Parathyroid adenoma (tissue), 2 donors: ENCODE measurements at regions not wholly inside any gene's neighbourhood (a gene's known extent, or its start where the extent isn't known, plus 50 kb on each side); places are given as distances from the start of the nearest gene placed in this dataset.

Source experiments
- H2AFZ ChIP-seq: fragments of 300-600 bp; sonication (generic); one replicate; pipeline ENCODE4 v1.7.0; 2017; ENCODE audit warnings: antibody characterized with exemption, mild to moderate bottlenecking
- H3K27ac ChIP-seq: fragments of 300-600 bp; sonication (generic); one replicate; pipeline ENCODE4 v1.7.0; 2017
- H3K27me3 ChIP-seq: fragments of 300-600 bp; sonication (generic); one replicate; pipeline ENCODE4 v1.7.0; 2017; ENCODE audit warnings: low read length; ENCODE audit not compliant: control insufficient read depth, insufficient read depth
- H3K36me3 ChIP-seq: fragments of 300-600 bp; sonication (generic); one replicate; pipeline ENCODE4 v1.7.0; 2017; ENCODE audit warnings: low read length; ENCODE audit not compliant: control insufficient read depth, insufficient read depth
- H3K4me1 ChIP-seq: fragments of 300-600 bp; sonication (generic); one replicate; pipeline ENCODE4 v1.7.0; 2017; ENCODE audit warnings: control low read depth
- H3K4me2 ChIP-seq: fragments of 300-600 bp; sonication (generic); one replicate; pipeline ENCODE4 v1.7.0; 2017; ENCODE audit warnings: low read length
- H3K4me3 ChIP-seq: fragments of 300-600 bp; sonication (generic); one replicate; pipeline ENCODE4 v1.7.0; 2017; ENCODE audit warnings: low read depth, low read length
- H3K79me2 ChIP-seq: fragments of 300-600 bp; sonication (generic); one replicate; pipeline ENCODE4 v1.7.0; 2017; ENCODE audit warnings: control low read depth
- H3K9ac ChIP-seq: fragments of 300-600 bp; sonication (generic); one replicate; pipeline ENCODE4 v1.7.0; 2017; ENCODE audit warnings: mild to moderate bottlenecking
- H3K9me3 ChIP-seq: fragments of 300-600 bp; sonication (generic); one replicate; pipeline ENCODE4 v1.7.0; 2017; ENCODE audit warnings: low read length; ENCODE audit not compliant: control insufficient read depth
- TF ChIP-seq, protein P1 (sequence below): fragments of 300-600 bp; sonication (generic); IDR thresholded peaks from one replicate; pipeline ENCODE4 v1.7.0; 2017; ENCODE audit warnings: antibody characterized with exemption, mild to moderate bottlenecking
- donor health status: primary hyperparathyroidism.

DNA sequence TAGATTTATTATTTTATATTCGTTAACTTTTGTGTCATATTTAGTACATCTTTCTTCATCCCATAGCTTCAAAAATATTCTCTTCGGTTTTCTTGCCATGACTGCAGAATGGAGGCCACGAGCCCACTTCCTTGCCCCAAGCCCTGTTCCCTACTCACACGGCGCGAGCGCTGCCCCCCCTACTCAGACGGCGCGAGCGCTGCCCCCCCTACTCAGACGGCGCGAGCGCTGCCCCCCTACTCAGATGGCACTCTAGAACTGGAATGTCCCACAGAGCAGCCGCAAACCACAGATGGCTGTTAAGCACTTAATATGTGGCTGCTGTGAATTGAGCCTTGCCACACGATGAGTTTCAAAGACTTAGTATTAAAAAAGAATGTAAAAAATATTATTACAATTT is 102.2 kb upstream of the PEG3 start:
- Histone ChIP-seq H3K27ac (no peak overlapping the region), H2AFZ (no peak overlapping the region), H3K9ac (no peak overlapping the region), H3K36me3 (no peaks in the 10 kb centered on the region), H3K4me2 (no peak overlapping the region), H3K27me3 (no peaks in the 10 kb centered on the region), H3K79me2 (no peaks in the 10 kb centered on the region), H3K9me3 (no peaks in the 10 kb centered on the region), H3K4me3 (no peak overlapping the region), H3K4me1 (no peaks in the 10 kb centered on the region)
- TF ChIP-seq, protein P1, sequence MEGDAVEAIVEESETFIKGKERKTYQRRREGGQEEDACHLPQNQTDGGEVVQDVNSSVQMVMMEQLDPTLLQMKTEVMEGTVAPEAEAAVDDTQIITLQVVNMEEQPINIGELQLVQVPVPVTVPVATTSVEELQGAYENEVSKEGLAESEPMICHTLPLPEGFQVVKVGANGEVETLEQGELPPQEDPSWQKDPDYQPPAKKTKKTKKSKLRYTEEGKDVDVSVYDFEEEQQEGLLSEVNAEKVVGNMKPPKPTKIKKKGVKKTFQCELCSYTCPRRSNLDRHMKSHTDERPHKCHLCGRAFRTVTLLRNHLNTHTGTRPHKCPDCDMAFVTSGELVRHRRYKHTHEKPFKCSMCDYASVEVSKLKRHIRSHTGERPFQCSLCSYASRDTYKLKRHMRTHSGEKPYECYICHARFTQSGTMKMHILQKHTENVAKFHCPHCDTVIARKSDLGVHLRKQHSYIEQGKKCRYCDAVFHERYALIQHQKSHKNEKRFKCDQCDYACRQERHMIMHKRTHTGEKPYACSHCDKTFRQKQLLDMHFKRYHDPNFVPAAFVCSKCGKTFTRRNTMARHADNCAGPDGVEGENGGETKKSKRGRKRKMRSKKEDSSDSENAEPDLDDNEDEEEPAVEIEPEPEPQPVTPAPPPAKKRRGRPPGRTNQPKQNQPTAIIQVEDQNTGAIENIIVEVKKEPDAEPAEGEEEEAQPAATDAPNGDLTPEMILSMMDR: no peak

DNA sequence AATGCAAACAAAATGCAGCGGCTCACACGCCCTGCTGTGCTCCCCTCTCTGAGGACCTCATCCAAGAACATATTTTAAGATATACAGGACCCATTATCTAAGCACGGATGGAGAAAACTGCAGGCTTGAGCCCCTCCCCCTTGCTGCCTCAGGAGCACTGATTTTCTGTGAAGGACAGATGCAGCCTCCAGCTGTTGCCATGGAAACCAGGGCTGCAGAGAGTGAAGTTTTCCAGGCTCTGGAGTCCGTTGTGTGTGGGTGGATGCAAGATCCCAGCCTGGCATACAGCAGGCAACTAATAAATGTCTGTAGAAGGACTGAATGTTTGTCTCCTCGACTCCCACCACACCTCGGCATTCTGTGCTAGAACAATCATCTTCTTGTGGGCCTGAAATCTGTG is 105.6 kb upstream of the PEG3 start:
- Histone ChIP-seq H3K36me3 (no peaks in the 10 kb centered on the region), H3K4me3 (no peak overlapping the region), H3K79me2 (no peaks in the 10 kb centered on the region), H3K9me3 (no peaks in the 10 kb centered on the region), H3K27ac (no peak overlapping the region), H3K4me1 (no peaks in the 10 kb centered on the region), H2AFZ (no peak overlapping the region), H3K27me3 (no peaks in the 10 kb centered on the region), H3K4me2 (no peak overlapping the region), H3K9ac (no peak overlapping the region)
- TF ChIP-seq, protein P1: no peak

DNA sequence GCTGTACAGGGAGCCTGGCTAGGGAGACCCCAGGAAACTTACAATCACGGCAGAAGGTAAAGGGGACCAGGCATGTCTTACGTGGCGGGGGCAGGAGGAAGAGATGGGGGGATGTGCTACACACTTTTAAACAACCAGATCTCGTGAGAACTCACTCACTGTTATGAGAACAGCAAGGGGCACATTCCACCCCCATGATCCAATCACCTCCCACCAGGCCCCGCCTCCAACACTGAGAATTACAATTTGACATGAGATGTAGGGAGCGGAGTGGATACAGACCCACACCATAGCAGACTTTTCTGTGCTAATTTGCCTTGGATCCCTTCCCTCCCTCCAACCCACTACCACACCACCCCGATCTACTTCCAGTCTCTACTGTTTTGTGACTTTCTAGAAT is 106.7 kb upstream of the PEG3 start:
- H3K4me1 ChIP-seq: no peaks in the 10 kb centered on the region

DNA sequence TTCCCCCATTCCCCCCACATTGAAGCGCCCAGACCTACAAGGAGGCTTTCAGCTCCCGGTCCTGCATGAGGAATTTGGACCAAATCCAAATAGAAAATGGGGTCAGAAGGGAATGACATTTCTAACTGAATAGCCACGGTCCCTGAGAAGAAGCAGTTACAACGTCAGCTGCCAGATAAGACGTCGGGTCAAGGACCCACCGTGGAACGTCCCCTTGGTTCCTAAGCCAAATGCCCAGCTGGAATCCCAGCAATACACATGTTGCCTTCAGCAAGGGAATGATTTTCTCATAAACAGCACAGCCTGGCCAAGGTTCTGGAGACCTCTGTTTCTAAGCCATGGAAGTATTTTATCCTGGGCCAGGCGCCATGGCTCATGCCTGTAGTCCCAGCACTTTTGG is 109.1 kb upstream of the PEG3 start:
- Histone ChIP-seq H3K4me1 (no peaks in the 10 kb centered on the region), H3K36me3 (no peaks in the 10 kb centered on the region), H2AFZ (no peak overlapping the region), H3K27ac (no peak overlapping the region), H3K27me3 (no peaks in the 10 kb centered on the region), H3K4me2 (no peak overlapping the region), H3K9me3 (no peaks in the 10 kb centered on the region), H3K9ac (no peak overlapping the region), H3K4me3 (no peak overlapping the region), H3K79me2 (no peaks in the 10 kb centered on the region)
- TF ChIP-seq, protein P1: no peak

More for the DNA sequence above, 106.7 kb upstream of the PEG3 start:
- no peak overlapping the region for H3K27ac ChIP-seq
- H3K4me2 ChIP-seq: no peak overlapping the region
- H3K4me3 ChIP-seq: no peak overlapping the region
- no peaks in the 10 kb centered on the region for H3K27me3 ChIP-seq
- H3K9me3 ChIP-seq: no peaks in the 10 kb centered on the region
- no peaks in the 10 kb centered on the region for H3K36me3 ChIP-seq
- H3K79me2 ChIP-seq: no peaks in the 10 kb centered on the region
- TF ChIP-seq, protein P1: no peak
- H2AFZ ChIP-seq: no peak overlapping the region
- H3K9ac ChIP-seq: no peak overlapping the region

DNA sequence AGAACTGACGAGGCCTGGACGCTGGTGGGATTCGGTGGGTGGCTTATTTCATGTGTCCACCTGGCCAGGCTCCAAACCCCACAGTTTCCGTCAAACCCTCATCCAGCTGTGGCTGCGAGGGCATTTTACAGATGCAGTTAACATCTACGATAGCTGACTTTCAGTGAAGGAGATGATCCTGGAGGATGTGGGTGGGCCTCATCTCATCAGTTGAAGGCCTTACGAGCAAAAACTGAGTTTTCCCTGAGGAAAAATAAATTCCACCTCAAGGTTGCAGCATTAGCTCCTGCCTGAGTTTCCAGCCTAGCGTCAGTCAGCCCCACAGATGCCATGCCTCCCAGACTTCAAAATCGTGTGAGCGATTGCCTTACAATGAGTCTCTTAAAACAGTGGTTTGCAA is 111.1 kb upstream of the PEG3 start:
- no peaks in the 10 kb centered on the region for H3K79me2 ChIP-seq
- TF ChIP-seq, protein P1: no peak
- H2AFZ ChIP-seq: no peak overlapping the region
- H3K4me1 ChIP-seq: no peaks in the 10 kb centered on the region
- H3K9ac ChIP-seq: no peak overlapping the region
- H3K27me3 ChIP-seq: no peaks in the 10 kb centered on the region
- H3K4me2 ChIP-seq: no peak overlapping the region
- no peak overlapping the region for H3K27ac ChIP-seq
- H3K36me3 ChIP-seq: no peaks in the 10 kb centered on the region
- no peak overlapping the region for H3K4me3 ChIP-seq
- no peaks in the 10 kb centered on the region for H3K9me3 ChIP-seq
